ENCODE measurements at regions not wholly inside any gene's neighbourhood (a gene's known extent, or its start where the extent isn't known, plus 50 kb on each side); places are given as distances from the start of the nearest gene placed in this dataset.

DNA sequence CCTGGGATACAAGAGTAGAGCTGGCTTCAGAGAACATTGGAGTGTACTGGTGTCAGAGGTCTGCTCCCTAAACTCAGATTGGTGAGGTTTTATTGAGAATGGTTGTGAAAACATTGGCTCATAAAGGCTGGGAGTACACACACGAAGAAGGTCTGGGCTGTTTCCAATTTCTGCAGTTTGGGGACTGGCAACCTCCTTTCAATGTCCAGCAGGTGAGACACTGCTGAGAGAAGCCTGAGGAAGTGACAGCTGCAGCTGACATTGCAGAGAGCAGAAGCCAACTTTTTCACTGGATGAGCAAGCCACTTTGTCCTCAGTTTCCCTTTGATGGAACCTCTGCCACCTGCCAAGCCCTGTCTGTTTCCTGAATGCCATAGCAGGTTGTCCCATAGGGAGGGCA lies 346.6 kb upstream of the SPRED2 start:
- no peaks in the 10 kb centered on the region for H3K27me3 ChIP-seq (ENCODE audit: insufficient read depth, poor library complexity, severe bottlenecking)
- no peak overlapping the region for H3K4me3 ChIP-seq (replicated peaks; ENCODE audit: insufficient read depth, low read length)
- DNase-seq (ENCODE audit: low read depth in 1 of 2, low spot score in 1 of 2): no peak
- TF ChIP-seq SPI1 (IDR thresholded peaks at IDR 0.05; ENCODE audit: borderline replicate concordance, low read depth) (no peak), GABPA (IDR thresholded peaks at IDR 0.05; ENCODE audit: low read depth) (no peak), POLR2AphosphoS5 (IDR thresholded peaks at IDR 0.05; ENCODE audit: low read depth) (no peak)
- TF ChIP-seq, protein P1, sequence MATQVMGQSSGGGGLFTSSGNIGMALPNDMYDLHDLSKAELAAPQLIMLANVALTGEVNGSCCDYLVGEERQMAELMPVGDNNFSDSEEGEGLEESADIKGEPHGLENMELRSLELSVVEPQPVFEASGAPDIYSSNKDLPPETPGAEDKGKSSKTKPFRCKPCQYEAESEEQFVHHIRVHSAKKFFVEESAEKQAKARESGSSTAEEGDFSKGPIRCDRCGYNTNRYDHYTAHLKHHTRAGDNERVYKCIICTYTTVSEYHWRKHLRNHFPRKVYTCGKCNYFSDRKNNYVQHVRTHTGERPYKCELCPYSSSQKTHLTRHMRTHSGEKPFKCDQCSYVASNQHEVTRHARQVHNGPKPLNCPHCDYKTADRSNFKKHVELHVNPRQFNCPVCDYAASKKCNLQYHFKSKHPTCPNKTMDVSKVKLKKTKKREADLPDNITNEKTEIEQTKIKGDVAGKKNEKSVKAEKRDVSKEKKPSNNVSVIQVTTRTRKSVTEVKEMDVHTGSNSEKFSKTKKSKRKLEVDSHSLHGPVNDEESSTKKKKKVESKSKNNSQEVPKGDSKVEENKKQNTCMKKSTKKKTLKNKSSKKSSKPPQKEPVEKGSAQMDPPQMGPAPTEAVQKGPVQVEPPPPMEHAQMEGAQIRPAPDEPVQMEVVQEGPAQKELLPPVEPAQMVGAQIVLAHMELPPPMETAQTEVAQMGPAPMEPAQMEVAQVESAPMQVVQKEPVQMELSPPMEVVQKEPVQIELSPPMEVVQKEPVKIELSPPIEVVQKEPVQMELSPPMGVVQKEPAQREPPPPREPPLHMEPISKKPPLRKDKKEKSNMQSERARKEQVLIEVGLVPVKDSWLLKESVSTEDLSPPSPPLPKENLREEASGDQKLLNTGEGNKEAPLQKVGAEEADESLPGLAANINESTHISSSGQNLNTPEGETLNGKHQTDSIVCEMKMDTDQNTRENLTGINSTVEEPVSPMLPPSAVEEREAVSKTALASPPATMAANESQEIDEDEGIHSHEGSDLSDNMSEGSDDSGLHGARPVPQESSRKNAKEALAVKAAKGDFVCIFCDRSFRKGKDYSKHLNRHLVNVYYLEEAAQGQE (IDR thresholded peaks at IDR 0.05; ENCODE audit: insufficient replicate concordance, low read depth): no peak
- TF ChIP-seq, protein P2, sequence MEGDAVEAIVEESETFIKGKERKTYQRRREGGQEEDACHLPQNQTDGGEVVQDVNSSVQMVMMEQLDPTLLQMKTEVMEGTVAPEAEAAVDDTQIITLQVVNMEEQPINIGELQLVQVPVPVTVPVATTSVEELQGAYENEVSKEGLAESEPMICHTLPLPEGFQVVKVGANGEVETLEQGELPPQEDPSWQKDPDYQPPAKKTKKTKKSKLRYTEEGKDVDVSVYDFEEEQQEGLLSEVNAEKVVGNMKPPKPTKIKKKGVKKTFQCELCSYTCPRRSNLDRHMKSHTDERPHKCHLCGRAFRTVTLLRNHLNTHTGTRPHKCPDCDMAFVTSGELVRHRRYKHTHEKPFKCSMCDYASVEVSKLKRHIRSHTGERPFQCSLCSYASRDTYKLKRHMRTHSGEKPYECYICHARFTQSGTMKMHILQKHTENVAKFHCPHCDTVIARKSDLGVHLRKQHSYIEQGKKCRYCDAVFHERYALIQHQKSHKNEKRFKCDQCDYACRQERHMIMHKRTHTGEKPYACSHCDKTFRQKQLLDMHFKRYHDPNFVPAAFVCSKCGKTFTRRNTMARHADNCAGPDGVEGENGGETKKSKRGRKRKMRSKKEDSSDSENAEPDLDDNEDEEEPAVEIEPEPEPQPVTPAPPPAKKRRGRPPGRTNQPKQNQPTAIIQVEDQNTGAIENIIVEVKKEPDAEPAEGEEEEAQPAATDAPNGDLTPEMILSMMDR (IDR thresholded peaks at IDR 0.05; ENCODE audit: insufficient read depth, low read length): no peak
- H3K27ac ChIP-seq (replicated peaks): no peak overlapping the region

DNA sequence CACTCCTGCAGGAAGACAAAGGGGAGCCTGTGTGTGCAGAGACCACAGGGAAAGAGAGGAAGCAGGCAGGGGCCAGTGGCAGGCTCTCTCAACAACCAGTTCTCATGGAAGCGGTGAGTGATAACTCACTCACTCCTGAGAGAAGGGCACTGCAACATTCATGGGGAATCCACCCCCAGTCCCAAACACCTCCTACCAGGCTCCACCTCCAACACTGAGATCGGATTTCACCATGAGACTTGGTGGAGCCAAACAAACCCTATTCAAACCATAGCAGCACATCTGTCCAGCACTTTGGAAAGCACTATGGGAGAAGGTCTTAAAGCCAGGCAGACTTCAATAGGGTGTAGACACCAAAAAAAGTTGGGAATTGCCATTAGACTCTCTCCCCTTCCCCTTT lies 345.7 kb upstream of the SPRED2 start:
- TF ChIP-seq, protein P1 (IDR thresholded peaks at IDR 0.05; ENCODE audit: insufficient replicate concordance, low read depth): no peak
- TF ChIP-seq GABPA (IDR thresholded peaks at IDR 0.05; ENCODE audit: low read depth): no peak
- no peak for TF ChIP-seq POLR2AphosphoS5 (IDR thresholded peaks at IDR 0.05; ENCODE audit: low read depth)
- TF ChIP-seq SPI1 (IDR thresholded peaks at IDR 0.05; ENCODE audit: borderline replicate concordance, low read depth): no peak
- TF ChIP-seq, protein P2 (IDR thresholded peaks at IDR 0.05; ENCODE audit: insufficient read depth, low read length): no peak
- DNase-seq (ENCODE audit: low read depth in 1 of 2, low spot score in 1 of 2): no peak

DNA sequence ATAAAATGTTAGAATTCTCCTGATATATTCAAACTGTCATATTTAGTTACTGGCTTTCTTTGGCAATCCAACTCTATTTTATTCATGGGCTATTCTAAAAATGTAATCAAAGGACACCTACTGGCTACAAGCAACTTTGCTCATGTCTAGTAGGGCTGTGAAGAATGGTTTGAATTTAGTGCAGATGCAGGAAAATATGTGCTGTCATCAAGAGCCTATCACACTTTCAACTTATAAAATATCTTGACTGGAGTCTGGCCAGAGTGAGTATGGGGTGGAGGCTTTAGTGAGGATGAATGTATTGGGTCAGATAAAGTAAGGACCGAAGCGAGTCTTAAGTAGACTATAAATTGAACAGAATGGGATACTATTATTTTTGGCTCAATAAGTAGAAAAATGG lies 343.4 kb upstream of the SPRED2 start:
- Histone ChIP-seq H3K27me3 (ENCODE audit: insufficient read depth, poor library complexity, severe bottlenecking) (no peaks in the 10 kb centered on the region), H3K27ac (replicated peaks) (no peak overlapping the region), H3K4me3 (replicated peaks; ENCODE audit: insufficient read depth, low read length) (no peak overlapping the region)
- TF ChIP-seq POLR2AphosphoS5 (IDR thresholded peaks at IDR 0.05; ENCODE audit: low read depth) (no peak), GABPA (IDR thresholded peaks at IDR 0.05; ENCODE audit: low read depth) (no peak), SPI1 (IDR thresholded peaks at IDR 0.05; ENCODE audit: borderline replicate concordance, low read depth) (no peak)
- TF ChIP-seq, protein P2 (IDR thresholded peaks at IDR 0.05; ENCODE audit: insufficient read depth, low read length): no peak
- TF ChIP-seq, protein P1 (IDR thresholded peaks at IDR 0.05; ENCODE audit: insufficient replicate concordance, low read depth): no peak
- DNase-seq (ENCODE audit: low read depth in 1 of 2, low spot score in 1 of 2): no peak

More for the DNA sequence above, 345.7 kb upstream of the SPRED2 start:
- H3K27me3 ChIP-seq (ENCODE audit: insufficient read depth, poor library complexity, severe bottlenecking): no peaks in the 10 kb centered on the region
- H3K27ac ChIP-seq (replicated peaks): no peak overlapping the region
- no peak overlapping the region for H3K4me3 ChIP-seq (replicated peaks; ENCODE audit: insufficient read depth, low read length)

Data from HL-60 (cell line).